H1 (cell line): ENCODE measurements at regions not wholly inside any gene's neighbourhood (a gene's known extent, or its start where the extent isn't known, plus 50 kb on each side); places are given as distances from the start of the nearest gene placed in this dataset.

Source experiments
- CTCF ChIA-PET: fragments of 300-600 bp; sonication (Branson Sonifier 250); formaldehyde crosslinking; loops from one replicate; lab custom pipeline; 2021; ENCODE audit not compliant: partially characterized antibody; lab: Charles Lee
- POLR2A ChIA-PET: fragments of 300-600 bp; sonication (Branson Sonifier 250); formaldehyde crosslinking; loops from one replicate; lab custom pipeline; 2021; ENCODE audit warnings: inconsistent platforms; ENCODE audit not compliant: partially characterized antibody; lab: Charles Lee
- DNase-seq, 2 experiments: peaks; one replicate each; pipeline versions ENCODE4 v3.0.0 to v3.0.0-alpha.2; 2010 to 2022; ENCODE audit warnings: low spot score in 2 of 2, low read depth in 1 of 2, mixed read lengths in 1 of 2
- FAIRE-seq: peaks from 2 replicates; lab custom pipeline; 2011; peaks lifted over from hg19 to GRCh38; lab: Jason Lieb, UNC
- H2AFZ ChIP-seq: 2 replicates; pipeline ENCODE4 v1.8.1; 2012; ENCODE audit warnings: low read length, inconsistent platforms
- H2AK5ac ChIP-seq: 2 replicates; pipeline ENCODE4 v1.6.1; 2013; ENCODE audit warnings: low read depth, low read length
- H2BK120ac ChIP-seq: replicated peaks from 2 replicates; pipeline ENCODE3; 2013; ENCODE audit warnings: low read depth, low read length, inconsistent platforms
- H2BK12ac ChIP-seq: 2 replicates; pipeline ENCODE4 v1.6.1; 2013; ENCODE audit warnings: low read depth, low read length
- H2BK15ac ChIP-seq: 2 replicates; pipeline ENCODE4 v1.6.1; 2013; ENCODE audit warnings: low read length
- H2BK20ac ChIP-seq: 2 replicates; pipeline ENCODE4 v1.6.1; 2013; ENCODE audit warnings: low read length
- H2BK5ac ChIP-seq: 2 replicates; pipeline ENCODE4 v1.6.1; 2013; ENCODE audit warnings: low read depth, low read length
- H3K14ac ChIP-seq: 2 replicates; pipeline ENCODE4 v1.6.1; 2013; ENCODE audit warnings: inconsistent platforms; ENCODE audit not compliant: insufficient read length
- H3K18ac ChIP-seq: 2 replicates; pipeline ENCODE4 v1.6.1; 2013; ENCODE audit warnings: low read length; ENCODE audit errors: extremely low read depth
- H3K23ac ChIP-seq: 2 replicates; pipeline ENCODE4 v1.6.1; 2013; ENCODE audit warnings: inconsistent platforms; ENCODE audit not compliant: insufficient read length
- H3K23me2 ChIP-seq: 2 replicates; pipeline ENCODE4 v1.6.1; 2013; ENCODE audit warnings: low read depth, low read length
- H3K27ac ChIP-seq: 2 replicates; pipeline ENCODE4 v1.6.1; 2011; ENCODE audit warnings: low read depth, low read length, inconsistent platforms
- H3K27me3 ChIP-seq, 4 experiments: replicated peaks in 1 of 4; 1 replicate in 1 of 4; 2 replicates in 3 of 4; pipeline versions ENCODE4 v1.6.1 to v1.8.1; 2011 to 2013; ENCODE audit warnings: low read length in 3 of 4, mild to moderate bottlenecking in 3 of 4, inconsistent platforms in 2 of 4, mixed read lengths in 2 of 4, moderate library complexity in 1 of 4; ENCODE audit not compliant: control insufficient read depth in 3 of 4, insufficient read depth in 3 of 4; ENCODE audit errors: extremely low read depth in 1 of 4
- H3K36me3 ChIP-seq, 4 experiments: 2 replicates each; pipeline versions ENCODE4 v1.6.1 to v1.8.1; 2011 to 2013; ENCODE audit warnings: mild to moderate bottlenecking in 4 of 4, low read length in 3 of 4, moderate library complexity in 2 of 4, control low read depth in 1 of 4, inconsistent platforms in 1 of 4; ENCODE audit not compliant: insufficient read depth in 4 of 4, control insufficient read depth in 2 of 4
- H3K4ac ChIP-seq: replicated peaks from 2 replicates; pipeline ENCODE3; 2013; ENCODE audit warnings: low read length, low read depth, mixed read lengths, inconsistent platforms; ENCODE audit not compliant: insufficient read length
- H3K4me1 ChIP-seq, 4 experiments: replicated peaks in 1 of 4; 1 replicate in 1 of 4; 2 replicates in 3 of 4; pipeline versions ENCODE4 v1.6.1 to v1.8.1; 2011 to 2013; ENCODE audit warnings: low read length in 3 of 4, inconsistent platforms in 2 of 4, mixed read lengths in 1 of 4; ENCODE audit not compliant: insufficient read depth in 4 of 4, control insufficient read depth in 3 of 4
- H3K4me2 ChIP-seq, 2 experiments: 2 replicates each; pipeline versions ENCODE4 v1.6.1 to v1.8.1; 2011 to 2013; ENCODE audit warnings: low read depth in 2 of 2, low read length in 2 of 2, control low read depth in 1 of 2, inconsistent platforms in 1 of 2, mild to moderate bottlenecking in 1 of 2; ENCODE audit not compliant: insufficient read depth in 1 of 2
- H3K4me3 ChIP-seq, 4 experiments: fragments of 200-600, 300-600 bp in 1 of 4; sonication (generic), shearing (Covaris generic), sonication (Bioruptor Twin) in 1 of 4; 2 replicates each; pipeline versions ENCODE4 v1.5.1 to v1.8.1; 2011 to 2016; ENCODE audit warnings: low read length in 4 of 4, low read depth in 3 of 4, control low read depth in 2 of 4, inconsistent platforms in 2 of 4, mild to moderate bottlenecking in 2 of 4, mixed read lengths in 1 of 4, moderate library complexity in 1 of 4; ENCODE audit not compliant: insufficient read depth in 2 of 4; ENCODE audit errors: extremely low read depth in 1 of 4
- H3K56ac ChIP-seq: replicated peaks from 2 replicates; pipeline ENCODE3; 2013; ENCODE audit warnings: low read depth, mild to moderate bottlenecking, mixed read lengths, low read length, inconsistent platforms; ENCODE audit not compliant: insufficient read length
- H3K79me1 ChIP-seq: 2 replicates; pipeline ENCODE4 v1.6.1; 2013; ENCODE audit warnings: low read depth, low read length, control low read depth
- H3K79me2 ChIP-seq, 2 experiments: 2 replicates each; pipeline versions ENCODE4 v1.6.1 to v1.8.1; 2012 to 2013; ENCODE audit warnings: low read length in 2 of 2, mild to moderate bottlenecking in 2 of 2, inconsistent platforms in 1 of 2; ENCODE audit not compliant: insufficient read depth in 2 of 2, control insufficient read depth in 1 of 2
- H3K9ac ChIP-seq, 4 experiments: replicated peaks in 1 of 4; 1 replicate in 1 of 4; 2 replicates in 3 of 4; pipeline versions ENCODE4 v1.6.1 to v1.8.1; 2011 to 2013; ENCODE audit warnings: low read depth in 3 of 4, low read length in 3 of 4, control low read depth in 2 of 4, mild to moderate bottlenecking in 2 of 4, moderate library complexity in 2 of 4, inconsistent platforms in 1 of 4; ENCODE audit errors: extremely low read depth in 1 of 4
- H3K9me3 ChIP-seq, 2 experiments: 2 replicates each; pipeline versions ENCODE4 v1.6.1 to v1.8.1; 2012 to 2013; ENCODE audit warnings: mild to moderate bottlenecking in 2 of 2, moderate library complexity in 2 of 2, control low read depth in 1 of 2, inconsistent platforms in 1 of 2, low read depth in 1 of 2, low read length in 1 of 2, mixed read lengths in 1 of 2; ENCODE audit not compliant: insufficient read depth in 2 of 2
- H4K20me1 ChIP-seq, 2 experiments: replicated peaks in 1 of 2; 2 replicates each; pipeline versions ENCODE3 to v1.8.1; 2011 to 2013; ENCODE audit warnings: inconsistent platforms in 2 of 2, low read length in 2 of 2, mild to moderate bottlenecking in 1 of 2; ENCODE audit not compliant: insufficient read depth in 2 of 2, control insufficient read depth in 1 of 2
- H4K5ac ChIP-seq: 2 replicates; pipeline ENCODE4 v1.6.1; 2013; ENCODE audit warnings: low read length, low read depth, mixed read lengths, inconsistent platforms; ENCODE audit not compliant: insufficient read length
- H4K8ac ChIP-seq: 2 replicates; pipeline ENCODE4 v1.8.0; 2013; ENCODE audit warnings: mild to moderate bottlenecking, moderate library complexity, low read length, inconsistent platforms; ENCODE audit not compliant: insufficient read depth; ENCODE audit errors: extremely low read depth
- H4K91ac ChIP-seq: replicated peaks from 2 replicates; pipeline ENCODE3; 2013; ENCODE audit warnings: low read length, mixed read lengths, inconsistent platforms; ENCODE audit not compliant: insufficient read length
- BRCA1 ChIP-seq: IDR thresholded peaks from 2 replicates; pipeline ENCODE4 v1.6.1; 2012; ENCODE audit warnings: low read depth, low read length, improper control_type of control experiment
- EGR1 ChIP-seq: IDR thresholded peaks from 2 replicates; pipeline ENCODE4 v1.6.1; 2011; ENCODE audit warnings: low read depth, low read length, borderline replicate concordance
- GABPA ChIP-seq: IDR thresholded peaks from 2 replicates; pipeline ENCODE4 v1.6.1; 2011; ENCODE audit warnings: mild to moderate bottlenecking, low read length, moderate library complexity, borderline replicate concordance; ENCODE audit not compliant: insufficient read depth
- JUND ChIP-seq: IDR thresholded peaks from 2 replicates; pipeline ENCODE4 v1.6.1; 2011; ENCODE audit warnings: mild to moderate bottlenecking, improper control_type of control experiment, low read length
- POLR2AphosphoS5 ChIP-seq: IDR thresholded peaks from 2 replicates; pipeline ENCODE4 v1.6.1; 2011; ENCODE audit warnings: low read depth, low read length
- RXRA ChIP-seq: IDR thresholded peaks from 2 replicates; pipeline ENCODE4 v1.6.1; 2011; ENCODE audit warnings: low read depth, mild to moderate bottlenecking, low read length, moderate library complexity; ENCODE audit not compliant: insufficient read depth
- TAF7 ChIP-seq: optimal IDR thresholded peaks from 2 replicates; pipeline ENCODE3; 2011; ENCODE audit warnings: low read depth, mild to moderate bottlenecking, inconsistent platforms, low read length, moderate library complexity, borderline replicate concordance
- WGBS, 2 experiments: shearing (Covaris generic) in 1 of 2; methylation state at CpG; one replicate each; pipeline versions ENCODE4 v1.1.6 to v1.1.7; 2013 to 2015; ENCODE audit warnings: low lambda C conversion rate in 2 of 2, mixed read lengths in 2 of 2, inconsistent platforms in 1 of 2, low coverage in 1 of 2, missing lambda C conversion rate in 1 of 2; ENCODE audit not compliant: insufficient replicate concordance in 2 of 2, insufficient coverage in 1 of 2, insufficient read length in 1 of 2; ENCODE audit errors: extremely low coverage in 1 of 2, missing lambda C conversion rate in 1 of 2; 5-methylcytosine and 5-hydroxymethylcytosine counted together

DNA sequence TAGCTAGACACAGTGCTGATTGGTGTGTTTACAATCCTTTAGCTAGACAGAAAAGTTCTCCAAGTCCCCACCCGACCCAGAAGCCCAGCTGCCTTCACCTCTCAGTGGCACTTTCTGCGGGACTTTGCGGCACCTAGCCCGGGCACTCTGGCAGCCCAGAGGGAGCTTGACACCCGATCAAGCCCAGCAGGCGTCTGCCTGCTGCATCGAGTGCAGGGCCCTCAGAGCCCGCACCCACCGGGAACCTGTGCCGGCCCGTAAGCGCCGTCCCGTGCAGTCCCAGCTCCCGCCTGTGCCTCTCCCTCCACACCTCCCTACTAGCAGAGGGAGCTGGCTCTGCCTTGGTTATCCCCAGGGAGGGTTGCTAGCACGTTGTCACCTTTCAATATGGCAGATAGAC is 631.0 kb upstream of the STXBP6 start:
- Histone ChIP-seq H3K79me1 (no peaks in the 10 kb centered on the region), H4K91ac (no peak overlapping the region), H3K9me3 (peaks cover 0 to 4% of the 10 kb centered on the region in 2 experiments; a peak in 1 of 4 replicates), H2BK15ac (no peak overlapping the region), H3K14ac (no peak overlapping the region), H2BK120ac (no peak overlapping the region), H3K27ac (no peak overlapping the region), H3K56ac (no peak overlapping the region), H3K18ac (no peak overlapping the region), H2BK20ac (no peak overlapping the region), H3K4me1 (no peaks in the 10 kb centered on the region), H3K9ac (no peak overlapping the region), H2BK12ac (no peak overlapping the region), H3K4me3 (no peak overlapping the region), H4K20me1 (no peaks in the 10 kb centered on the region), H2AK5ac (no peak overlapping the region), H2AFZ (no peak overlapping the region), H3K36me3 (no peaks in the 10 kb centered on the region), H3K23me2 (no peaks in the 10 kb centered on the region), H3K4ac (no peak overlapping the region), H3K23ac (no peak overlapping the region), H3K27me3 (no peaks in the 10 kb centered on the region; a peak in 1 of 7 replicates), H3K79me2 (no peaks in the 10 kb centered on the region), H4K5ac (no peak overlapping the region), H2BK5ac (no peak overlapping the region), H3K4me2 (no peak overlapping the region), H4K8ac (no peak overlapping the region)
- 86% methylated on average over 16 of the region's 16 CpGs; no CpG with 5 or more reads in 1 of the 2 experiments for WGBS, 2 experiments
- ChIA-PET POLR2A (no interaction called here), CTCF (no interaction called here)
- FAIRE-seq (no peak), DNase-seq (no peak)
- no peak for TF ChIP-seq POLR2AphosphoS5
- no peak for TF ChIP-seq BRCA1
- no peak for TF ChIP-seq EGR1
- TF ChIP-seq RXRA, result no peak
- TF ChIP-seq GABPA, result no peak
- no peak for TF ChIP-seq JUND
- no peak for TF ChIP-seq TAF7
